Putamen (tissue), 1 donor: ENCODE measurements at regions not wholly inside any gene's neighbourhood (a gene's known extent, or its start where the extent isn't known, plus 50 kb on each side); places are given as distances from the start of the nearest gene placed in this dataset.
A peak's percentile ranks its signal among the peaks of the same experiment; 100 is the strongest.
"Not testable (repeated sequence)": the region's sequence is repeated elsewhere in the genome, so short reads cannot be mapped to it uniquely, and the experiment has no call there.

Experiments
- DNase-seq: peaks from one replicate; pipeline ENCODE4 v3.0.0-alpha.2; 2016; ENCODE audit warnings: low spot score

GRCh38 chr21:6093870-6094269 is 4427.5 kb upstream of the TPTE start:
- not testable (repeated sequence) for DNase-seq

- not testable (repeated sequence) for DNase-seq
Observed at GRCh38 chr21:6095304-6095703, 4426.1 kb upstream of the TPTE start.

GRCh38 chr21:6096560-6097424 is 4424.6 kb upstream of the TPTE start:
- not testable (repeated sequence) for DNase-seq

GRCh38 chr21:6097736-6098135 is 4423.6 kb upstream of the TPTE start:
- DNase-seq = not testable (repeated sequence)

- DNase-seq = not testable (repeated sequence)
Observed at GRCh38 chr21:6098191-6098935, 4423.0 kb upstream of the TPTE start.

- DNase-seq = not testable (repeated sequence)
Observed at GRCh38 chr21:6101588-6101987, 4419.8 kb upstream of the TPTE start.

- DNase-seq = not testable (repeated sequence)
Observed at GRCh38 chr21:6104546-6104945, 4416.8 kb upstream of the TPTE start.

GRCh38 chr21:6106686-6107567 is 4414.5 kb upstream of the TPTE start:
- not testable (repeated sequence) for DNase-seq

- DNase-seq = not testable (repeated sequence)
Observed at GRCh38 chr21:6108894-6109293, 4412.5 kb upstream of the TPTE start.

GRCh38 chr21:6109774-6110173 is 4411.6 kb upstream of the TPTE start:
- DNase-seq = peak; percentile 0

- DNase-seq = not testable (repeated sequence)
Observed at GRCh38 chr21:6110716-6111343, 4410.6 kb upstream of the TPTE start.

GRCh38 chr21:6111354-6111753 is 4410.0 kb upstream of the TPTE start:
- DNase-seq = not testable (repeated sequence)

- not testable (repeated sequence) for DNase-seq
Observed at GRCh38 chr21:6118336-6118735, 4403.0 kb upstream of the TPTE start.

GRCh38 chr21:6120863-6121262 is 4400.5 kb upstream of the TPTE start:
- not testable (repeated sequence) for DNase-seq

- not testable (repeated sequence) for DNase-seq
Observed at GRCh38 chr21:6122629-6123028, 4398.8 kb upstream of the TPTE start.

- DNase-seq = not testable (repeated sequence)
Observed at GRCh38 chr21:6123224-6123623, 4398.2 kb upstream of the TPTE start.

GRCh38 chr21:6125549-6126240 is 4395.7 kb upstream of the TPTE start:
- not testable (repeated sequence) for DNase-seq

- not testable (repeated sequence) for DNase-seq
Observed at GRCh38 chr21:6126976-6127732, 4394.2 kb upstream of the TPTE start.

GRCh38 chr21:6130734-6131133 is 4390.6 kb upstream of the TPTE start:
- not testable (repeated sequence) for DNase-seq

- not testable (repeated sequence) for DNase-seq
Observed at GRCh38 chr21:6133373-6133772, 4388.0 kb upstream of the TPTE start.
